OCI-LY3 (cell line): ENCODE measurements at regions not wholly inside any gene's neighbourhood (a gene's known extent, or its start where the extent isn't known, plus 50 kb on each side); places are given as distances from the start of the nearest gene placed in this dataset.

ENCODE experiments used
- EZH2phosphoT487 ChIP-seq: fragments of 200-600 bp; shearing (Covaris generic); IDR thresholded peaks from 2 replicates; pipeline ENCODE4 v1.6.1; 2018; ENCODE audit warnings: antibody characterized with exemption, mixed run types, low read depth
- TF ChIP-seq, protein P1 (sequence below): fragments of 200-600, 300-600 bp; sonication (generic); IDR thresholded peaks from 2 replicates; pipeline ENCODE4 v1.5.1; 2014; ENCODE audit warnings: antibody characterized with exemption, low read length, low read depth

DNA sequence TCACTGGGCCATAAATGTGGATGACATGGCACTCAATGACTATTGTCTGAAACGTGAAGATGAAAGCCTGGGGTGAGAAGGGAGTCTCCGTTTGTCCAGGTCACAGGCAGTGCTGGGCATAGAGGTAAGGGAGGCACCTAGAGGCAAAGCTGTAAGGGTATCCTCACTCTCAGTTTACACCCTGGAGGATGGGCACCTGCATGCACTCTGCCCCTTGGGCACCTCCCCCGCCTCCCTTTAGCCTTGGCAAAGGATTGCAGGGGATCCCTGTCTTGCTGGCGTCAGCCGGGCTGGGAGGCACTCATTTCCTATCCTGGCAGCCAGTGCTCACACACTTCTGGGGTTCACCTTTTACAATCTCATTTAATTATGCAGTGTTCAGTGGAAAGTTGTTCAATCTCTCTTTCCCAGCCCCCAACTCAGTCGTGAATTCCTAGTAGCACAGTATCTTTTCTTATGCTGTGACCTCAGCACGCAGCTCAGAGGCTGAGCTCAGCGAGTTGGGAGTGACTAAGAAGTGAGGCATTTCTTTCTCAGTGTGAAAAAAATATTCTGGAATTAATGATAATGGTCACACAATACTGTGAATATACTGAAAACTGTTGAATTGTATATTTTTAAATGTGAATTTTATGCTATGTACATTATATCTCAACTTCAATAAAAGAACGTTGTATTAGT is 866.6 kb downstream of the BRD1 start:
- TF ChIP-seq, protein P1, sequence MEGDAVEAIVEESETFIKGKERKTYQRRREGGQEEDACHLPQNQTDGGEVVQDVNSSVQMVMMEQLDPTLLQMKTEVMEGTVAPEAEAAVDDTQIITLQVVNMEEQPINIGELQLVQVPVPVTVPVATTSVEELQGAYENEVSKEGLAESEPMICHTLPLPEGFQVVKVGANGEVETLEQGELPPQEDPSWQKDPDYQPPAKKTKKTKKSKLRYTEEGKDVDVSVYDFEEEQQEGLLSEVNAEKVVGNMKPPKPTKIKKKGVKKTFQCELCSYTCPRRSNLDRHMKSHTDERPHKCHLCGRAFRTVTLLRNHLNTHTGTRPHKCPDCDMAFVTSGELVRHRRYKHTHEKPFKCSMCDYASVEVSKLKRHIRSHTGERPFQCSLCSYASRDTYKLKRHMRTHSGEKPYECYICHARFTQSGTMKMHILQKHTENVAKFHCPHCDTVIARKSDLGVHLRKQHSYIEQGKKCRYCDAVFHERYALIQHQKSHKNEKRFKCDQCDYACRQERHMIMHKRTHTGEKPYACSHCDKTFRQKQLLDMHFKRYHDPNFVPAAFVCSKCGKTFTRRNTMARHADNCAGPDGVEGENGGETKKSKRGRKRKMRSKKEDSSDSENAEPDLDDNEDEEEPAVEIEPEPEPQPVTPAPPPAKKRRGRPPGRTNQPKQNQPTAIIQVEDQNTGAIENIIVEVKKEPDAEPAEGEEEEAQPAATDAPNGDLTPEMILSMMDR: no peak
- TF ChIP-seq EZH2phosphoT487: no peak
